IMR-90 (cell line): ENCODE measurements at regions not wholly inside any gene's neighbourhood (a gene's known extent, or its start where the extent isn't known, plus 50 kb on each side); places are given as distances from the start of the nearest gene placed in this dataset.

Source experiments
- MAFK ChIP-seq: IDR thresholded peaks from 2 replicates; pipeline ENCODE4 v1.6.1; 2012; ENCODE audit warnings: low read depth, low read length, improper control_type of control experiment
- MXI1 ChIP-seq: IDR thresholded peaks from 2 replicates; pipeline ENCODE4 v1.6.1; 2012; ENCODE audit warnings: low read depth, mild to moderate bottlenecking, low read length, moderate library complexity, borderline replicate concordance
- POLR2A ChIP-seq: IDR thresholded peaks from 2 replicates; pipeline ENCODE4 v1.6.1; 2012; ENCODE audit warnings: mild to moderate bottlenecking, low read depth, low read length
- RAD21 ChIP-seq: IDR thresholded peaks from 2 replicates; pipeline ENCODE4 v1.6.1; 2012; ENCODE audit warnings: low read length, improper control_type of control experiment
- RFX5 ChIP-seq: IDR thresholded peaks from 2 replicates; pipeline ENCODE4 v1.8.0; 2012; ENCODE audit warnings: low read depth, mild to moderate bottlenecking, low read length, moderate library complexity
- TF ChIP-seq, protein P1 (sequence below): conservative IDR thresholded peaks from 2 replicates; pipeline ENCODE4 v1.5.1; 2012; ENCODE audit warnings: mild to moderate bottlenecking, low read depth, low read length, improper control_type of control experiment
- TF ChIP-seq, protein P2 (sequence below): fragments of 150-350 bp; IDR thresholded peaks from 2 replicates; pipeline ENCODE4 v1.6.1; 2017; ENCODE audit warnings: mild to moderate bottlenecking, antibody characterized with exemption, low read length, low read depth

DNA sequence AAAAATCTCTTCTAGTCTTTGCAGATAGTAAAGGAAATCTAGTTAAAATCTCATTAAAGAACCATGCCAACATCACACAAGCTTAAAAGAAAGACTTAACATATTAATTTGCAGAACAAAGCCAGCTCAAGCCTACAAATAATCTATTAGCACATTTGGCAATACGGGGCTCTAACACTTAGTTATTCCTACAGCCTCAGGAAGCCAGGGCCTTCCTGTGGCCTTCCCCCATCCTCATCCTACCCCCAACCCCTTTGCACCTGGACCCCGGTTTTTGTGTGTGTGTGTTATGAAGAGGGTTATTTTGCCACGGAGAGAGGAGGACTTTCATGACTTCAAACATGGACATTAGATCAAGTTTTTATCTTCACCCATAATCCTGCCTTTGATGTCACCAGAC, 64.6 kb downstream of the FOXB2 start:
- TF ChIP-seq, protein P1, sequence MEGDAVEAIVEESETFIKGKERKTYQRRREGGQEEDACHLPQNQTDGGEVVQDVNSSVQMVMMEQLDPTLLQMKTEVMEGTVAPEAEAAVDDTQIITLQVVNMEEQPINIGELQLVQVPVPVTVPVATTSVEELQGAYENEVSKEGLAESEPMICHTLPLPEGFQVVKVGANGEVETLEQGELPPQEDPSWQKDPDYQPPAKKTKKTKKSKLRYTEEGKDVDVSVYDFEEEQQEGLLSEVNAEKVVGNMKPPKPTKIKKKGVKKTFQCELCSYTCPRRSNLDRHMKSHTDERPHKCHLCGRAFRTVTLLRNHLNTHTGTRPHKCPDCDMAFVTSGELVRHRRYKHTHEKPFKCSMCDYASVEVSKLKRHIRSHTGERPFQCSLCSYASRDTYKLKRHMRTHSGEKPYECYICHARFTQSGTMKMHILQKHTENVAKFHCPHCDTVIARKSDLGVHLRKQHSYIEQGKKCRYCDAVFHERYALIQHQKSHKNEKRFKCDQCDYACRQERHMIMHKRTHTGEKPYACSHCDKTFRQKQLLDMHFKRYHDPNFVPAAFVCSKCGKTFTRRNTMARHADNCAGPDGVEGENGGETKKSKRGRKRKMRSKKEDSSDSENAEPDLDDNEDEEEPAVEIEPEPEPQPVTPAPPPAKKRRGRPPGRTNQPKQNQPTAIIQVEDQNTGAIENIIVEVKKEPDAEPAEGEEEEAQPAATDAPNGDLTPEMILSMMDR: no peak
- TF ChIP-seq POLR2A (no peak), RAD21 (no peak), RFX5 (no peak), MXI1 (no peak), MAFK (no peak)
- TF ChIP-seq, protein P2, sequence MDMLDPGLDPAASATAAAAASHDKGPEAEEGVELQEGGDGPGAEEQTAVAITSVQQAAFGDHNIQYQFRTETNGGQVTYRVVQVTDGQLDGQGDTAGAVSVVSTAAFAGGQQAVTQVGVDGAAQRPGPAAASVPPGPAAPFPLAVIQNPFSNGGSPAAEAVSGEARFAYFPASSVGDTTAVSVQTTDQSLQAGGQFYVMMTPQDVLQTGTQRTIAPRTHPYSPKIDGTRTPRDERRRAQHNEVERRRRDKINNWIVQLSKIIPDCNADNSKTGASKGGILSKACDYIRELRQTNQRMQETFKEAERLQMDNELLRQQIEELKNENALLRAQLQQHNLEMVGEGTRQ: no peak
